PC-3 (cell line): ENCODE measurements at regions not wholly inside any gene's neighbourhood (a gene's known extent, or its start where the extent isn't known, plus 50 kb on each side); places are given as distances from the start of the nearest gene placed in this dataset.

ENCODE experiments used
- EZH2 ChIP-seq: fragments of 300-600 bp; sonication (generic); IDR thresholded peaks from one replicate; pipeline ENCODE4 v1.6.1; 2017; ENCODE audit warnings: antibody characterized with exemption, mild to moderate bottlenecking, low read length; ENCODE audit not compliant: unreplicated experiment
- EZH2phosphoT487 ChIP-seq: fragments of 300-600 bp; sonication (generic); IDR thresholded peaks from 2 replicates; pipeline ENCODE4 v1.6.1; 2018; ENCODE audit warnings: mild to moderate bottlenecking, antibody characterized with exemption, low read length, borderline replicate concordance
- TF ChIP-seq, protein P1 (sequence below): fragments of 300-600 bp; sonication (generic); conservative IDR thresholded peaks from 2 replicates; pipeline ENCODE4 v1.5.1; 2017; ENCODE audit warnings: antibody characterized with exemption, low read depth, mild to moderate bottlenecking, low read length

DNA sequence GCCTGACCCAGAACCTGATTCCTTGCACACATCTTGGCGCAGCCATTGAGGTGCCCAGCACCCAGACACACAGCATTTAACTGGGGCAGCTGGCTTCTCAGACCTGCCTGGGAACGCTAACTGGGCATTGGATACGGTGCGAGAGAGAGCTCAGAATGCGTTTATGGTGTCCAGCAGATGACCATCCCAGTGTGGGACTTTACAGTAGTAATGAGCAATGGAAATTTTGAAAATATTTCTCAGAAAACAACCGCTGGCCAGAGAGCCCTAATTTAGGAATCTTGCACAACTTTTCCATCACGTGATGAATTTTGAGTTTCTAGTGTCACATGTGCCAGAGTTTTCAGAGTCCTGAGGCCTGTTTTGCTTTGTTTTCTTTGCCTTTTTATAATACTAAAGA lies 78.2 kb upstream of the SEC61G start:
- TF ChIP-seq EZH2: no peak
- TF ChIP-seq, protein P1, sequence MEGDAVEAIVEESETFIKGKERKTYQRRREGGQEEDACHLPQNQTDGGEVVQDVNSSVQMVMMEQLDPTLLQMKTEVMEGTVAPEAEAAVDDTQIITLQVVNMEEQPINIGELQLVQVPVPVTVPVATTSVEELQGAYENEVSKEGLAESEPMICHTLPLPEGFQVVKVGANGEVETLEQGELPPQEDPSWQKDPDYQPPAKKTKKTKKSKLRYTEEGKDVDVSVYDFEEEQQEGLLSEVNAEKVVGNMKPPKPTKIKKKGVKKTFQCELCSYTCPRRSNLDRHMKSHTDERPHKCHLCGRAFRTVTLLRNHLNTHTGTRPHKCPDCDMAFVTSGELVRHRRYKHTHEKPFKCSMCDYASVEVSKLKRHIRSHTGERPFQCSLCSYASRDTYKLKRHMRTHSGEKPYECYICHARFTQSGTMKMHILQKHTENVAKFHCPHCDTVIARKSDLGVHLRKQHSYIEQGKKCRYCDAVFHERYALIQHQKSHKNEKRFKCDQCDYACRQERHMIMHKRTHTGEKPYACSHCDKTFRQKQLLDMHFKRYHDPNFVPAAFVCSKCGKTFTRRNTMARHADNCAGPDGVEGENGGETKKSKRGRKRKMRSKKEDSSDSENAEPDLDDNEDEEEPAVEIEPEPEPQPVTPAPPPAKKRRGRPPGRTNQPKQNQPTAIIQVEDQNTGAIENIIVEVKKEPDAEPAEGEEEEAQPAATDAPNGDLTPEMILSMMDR: no peak
- TF ChIP-seq EZH2phosphoT487: no peak
